Kidney epithelial cell (primary cell): ENCODE measurements at regions not wholly inside any gene's neighbourhood (a gene's known extent, or its start where the extent isn't known, plus 50 kb on each side); places are given as distances from the start of the nearest gene placed in this dataset.

ENCODE experiments used
- DNase-seq: peaks from one replicate; pipeline ENCODE4 v3.0.0-alpha.2; 2010; ENCODE audit warnings: low read depth
- H3K27me3 ChIP-seq: 2 replicates; pipeline ENCODE4 v1.6.0; 2011; ENCODE audit warnings: low read length; ENCODE audit not compliant: control insufficient read depth, insufficient read depth
- H3K36me3 ChIP-seq: 2 replicates; pipeline ENCODE4 v1.5.1; 2011; ENCODE audit warnings: low read length; ENCODE audit not compliant: control insufficient read depth, insufficient read depth
- H3K4me3 ChIP-seq: 2 replicates; pipeline ENCODE4 v1.5.1; 2011; ENCODE audit warnings: low read depth, mild to moderate bottlenecking, control low read depth, low read length
- CTCF ChIP-seq: IDR thresholded peaks from 2 replicates; pipeline ENCODE4 v1.5.1; 2011; ENCODE audit warnings: mild to moderate bottlenecking, moderate library complexity, low read length, control low read depth, inconsistent platforms; ENCODE audit not compliant: insufficient read depth, poor library complexity, severe bottlenecking

- TF ChIP-seq CTCF, result no peak
- Histone ChIP-seq H3K27me3 (no peaks in the 10 kb centered on the region), H3K4me3 (no peak overlapping the region), H3K36me3 (no peaks in the 10 kb centered on the region)
- DNase-seq, result no peak
Observed at GRCh38 chrX:43581167-43581566, 74.9 kb upstream of the MAOA start.

GRCh38 chrX:43581888-43582539, 74.1 kb upstream of the MAOA start:
- no peak for DNase-seq
- Histone ChIP-seq H3K4me3 (no peak overlapping the region), H3K36me3 (no peaks in the 10 kb centered on the region), H3K27me3 (no peaks in the 10 kb centered on the region)
- no peak for TF ChIP-seq CTCF

GRCh38 chrX:43582540-43582913, 73.6 kb upstream of the MAOA start:
- Histone ChIP-seq H3K36me3 (no peaks in the 10 kb centered on the region), H3K4me3 (no peak overlapping the region), H3K27me3 (no peaks in the 10 kb centered on the region)
- no peak for TF ChIP-seq CTCF
- DNase-seq, result no peak

GRCh38 chrX:43585922-43586321, 70.2 kb upstream of the MAOA start:
- no peak overlapping the region for H3K4me3 ChIP-seq
- H3K36me3 ChIP-seq, result no peaks in the 10 kb centered on the region
- DNase-seq, result no peak
- H3K27me3 ChIP-seq, result no peaks in the 10 kb centered on the region
- TF ChIP-seq CTCF, result no peak

- DNase-seq, result no peak
- Histone ChIP-seq H3K27me3 (no peaks in the 10 kb centered on the region), H3K36me3 (no peaks in the 10 kb centered on the region), H3K4me3 (no peak overlapping the region)
- no peak for TF ChIP-seq CTCF
Observed at GRCh38 chrX:43586830-43587229, 69.3 kb upstream of the MAOA start.

GRCh38 chrX:43589735-43590134, 66.4 kb upstream of the MAOA start:
- Histone ChIP-seq H3K36me3 (no peaks in the 10 kb centered on the region), H3K27me3 (no peaks in the 10 kb centered on the region), H3K4me3 (no peak overlapping the region)
- TF ChIP-seq CTCF, result no peak
- DNase-seq, result no peak
